Lower lobe of right lung (tissue), 2 donors: ENCODE measurements at regions not wholly inside any gene's neighbourhood (a gene's known extent, or its start where the extent isn't known, plus 50 kb on each side); places are given as distances from the start of the nearest gene placed in this dataset.

Experiments
- ATAC-seq, 2 donors: fragments of 200-7000 bp; cut with Tn5 transposase; one replicate each; pipeline ENCODE4 v1.9.1; 2020 to 2022; ENCODE audit warnings: mild to moderate bottlenecking in 2 of 2, moderate library complexity in 2 of 2
- DNase-seq: peaks from one replicate; pipeline ENCODE4 v3.0.0-alpha.2; 2020
- H3K27ac ChIP-seq: fragments of 200-600 bp; one replicate; pipeline ENCODE4 v1.8.0; 2022
- H3K27me3 ChIP-seq: fragments of 200-600 bp; one replicate; pipeline ENCODE4 v1.8.0; 2022; ENCODE audit warnings: low read depth
- H3K36me3 ChIP-seq: fragments of 200-600 bp; one replicate; pipeline ENCODE4 v1.8.0; 2022; ENCODE audit warnings: mild to moderate bottlenecking
- H3K4me1 ChIP-seq: fragments of 200-600 bp; one replicate; pipeline ENCODE4 v1.8.0; 2022
- H3K4me3 ChIP-seq: fragments of 200-600 bp; one replicate; pipeline ENCODE4 v1.8.0; 2022; ENCODE audit warnings: mild to moderate bottlenecking
- H3K9me3 ChIP-seq: fragments of 200-600 bp; one replicate; pipeline ENCODE4 v1.8.0; 2022
- CTCF ChIP-seq: fragments of 200-600 bp; IDR thresholded peaks from one replicate; pipeline ENCODE4 v1.8.0; 2022; ENCODE audit warnings: antibody characterized with exemption, mild to moderate bottlenecking
- intact Hi-C: fragments of 100-400 bp; cut with DNase I; formaldehyde crosslinking; loops from one replicate; pipeline ENCODE4 v1.11.0; 2022
- donor health status: DM: no; HTN: yes; CAD: no; lungs with severe emphysema.

GRCh38 chr4:144594471-144594986, 51.4 kb upstream of the HHIP start:
- Histone ChIP-seq H3K36me3 (no peaks in the 10 kb centered on the region), H3K9me3 (no peaks in the 10 kb centered on the region), H3K27me3 (no peaks in the 10 kb centered on the region), H3K4me3 (no peak overlapping the region), H3K4me1 (no peaks in the 10 kb centered on the region), H3K27ac (no peak overlapping the region)
- intact Hi-C loops: no loop called here
- DNase-seq (no peak), ATAC-seq (no peak)
- TF ChIP-seq CTCF: no peak

- Histone ChIP-seq H3K36me3 (no peaks in the 10 kb centered on the region), H3K27me3 (no peaks in the 10 kb centered on the region), H3K4me3 (no peak overlapping the region), H3K27ac (no peak overlapping the region), H3K9me3 (no peaks in the 10 kb centered on the region), H3K4me1 (no peaks in the 10 kb centered on the region)
- DNase-seq (no peak), ATAC-seq (no peak)
- no peak for TF ChIP-seq CTCF
- intact Hi-C loops: no loop called here
Observed at GRCh38 chr4:144595681-144596080, 50.3 kb upstream of the HHIP start.
